ENCODE measurements at regions not wholly inside any gene's neighbourhood (a gene's known extent, or its start where the extent isn't known, plus 50 kb on each side); places are given as distances from the start of the nearest gene placed in this dataset.

GRCh38 chr13:34810996-34811395, 131.1 kb upstream of the NBEA start:
- DNase-seq (ENCODE audit: low spot score), result no peak
- Histone ChIP-seq H3K9ac (ENCODE audit: low read depth in 1 of 2, low read length in 2 of 2) (no peak overlapping the region), H3K36me3 (ENCODE audit: control insufficient read depth in 4 of 4, insufficient read depth in 3 of 4, low read depth in 1 of 4, low read length in 3 of 4) (no peaks in the 10 kb centered on the region), H3K27ac (ENCODE audit: low read depth in 1 of 2, low read length in 2 of 2) (no peak overlapping the region), H3K4me3 (ENCODE audit: low read depth in 1 of 3, low read length in 3 of 3) (no peak overlapping the region), H3K9me3 (ENCODE audit: control insufficient read depth in 4 of 4, low read length in 3 of 4) (peaks cover 0 to 3% (median 0%) of the 10 kb centered on the region in 4 donors), H3K4me1 (ENCODE audit: control insufficient read depth in 4 of 4, insufficient read depth in 4 of 4, low read length in 3 of 4) (no peaks in the 10 kb centered on the region), H3K27me3 (ENCODE audit: control insufficient read depth in 4 of 4, insufficient read depth in 4 of 4, low read length in 3 of 4) (no peaks in the 10 kb centered on the region)
- WGBS, result 67% methylated on average over 3 of the region's 3 CpGs
- TF ChIP-seq GABPA (IDR thresholded peaks at IDR 0.05 in 1 of 2, conservative IDR thresholded peaks at IDR 0.05 in 1 of 2) (no peak), TAF1 (conservative IDR thresholded peaks at IDR 0.05) (no peak), FOXA1 (IDR thresholded peaks at IDR 0.05) (no peak), YY1 (IDR thresholded peaks at IDR 0.05) (no peak), RAD21 (IDR thresholded peaks at IDR 0.05) (no peak), CTCF (IDR thresholded peaks at IDR 0.05; ENCODE audit: low read depth, low read length, missing input control) (no peak), ATF3 (IDR thresholded peaks at IDR 0.05) (no peak), MAX (IDR thresholded peaks at IDR 0.05) (no peak), SP1 (IDR thresholded peaks at IDR 0.05) (no peak), JUND (IDR thresholded peaks at IDR 0.05) (no peak), REST (IDR thresholded peaks at IDR 0.05) (no peak), FOXA2 (IDR thresholded peaks at IDR 0.05) (no peak), HNF4A (conservative IDR thresholded peaks at IDR 0.05) (no peak)

- H3K9ac ChIP-seq (ENCODE audit: low read depth in 1 of 2, low read length in 2 of 2), result no peak overlapping the region
- TF ChIP-seq NR2F2 (IDR thresholded peaks at IDR 0.05) (no peak), MAX (IDR thresholded peaks at IDR 0.05) (no peak), HNF4G (IDR thresholded peaks at IDR 0.05) (no peak), CTCF (IDR thresholded peaks at IDR 0.05; ENCODE audit: low read depth, low read length, missing input control) (no peak), FOXA1 (IDR thresholded peaks at IDR 0.05) (no peak), HNF4A (conservative IDR thresholded peaks at IDR 0.05) (no peak), TAF1 (conservative IDR thresholded peaks at IDR 0.05) (no peak), REST (IDR thresholded peaks at IDR 0.05) (no peak), GABPA (IDR thresholded peaks at IDR 0.05 in 1 of 2, conservative IDR thresholded peaks at IDR 0.05 in 1 of 2) (no peak), YY1 (IDR thresholded peaks at IDR 0.05) (no peak), JUND (IDR thresholded peaks at IDR 0.05) (no peak), RAD21 (IDR thresholded peaks at IDR 0.05) (no peak), FOXA2 (IDR thresholded peaks at IDR 0.05) (no peak), ZBTB33 (IDR thresholded peaks at IDR 0.05) (no peak), SP1 (IDR thresholded peaks at IDR 0.05) (no peak)
- WGBS, result 48% methylated on average over 2 of the region's 2 CpGs
- H3K9me3 ChIP-seq (ENCODE audit: control insufficient read depth in 4 of 4, low read length in 3 of 4), result peaks cover 0 to 3% (median 0%) of the 10 kb centered on the region in 4 donors
- no peak overlapping the region for H3K27ac ChIP-seq (ENCODE audit: low read depth in 1 of 2, low read length in 2 of 2)
- no peaks in the 10 kb centered on the region for H3K36me3 ChIP-seq (ENCODE audit: control insufficient read depth in 4 of 4, insufficient read depth in 3 of 4, low read depth in 1 of 4, low read length in 3 of 4)
- H3K27me3 ChIP-seq (ENCODE audit: control insufficient read depth in 4 of 4, insufficient read depth in 4 of 4, low read length in 3 of 4), result no peaks in the 10 kb centered on the region
- DNase-seq (ENCODE audit: low spot score), result no peak
- H3K4me1 ChIP-seq (ENCODE audit: control insufficient read depth in 4 of 4, insufficient read depth in 4 of 4, low read length in 3 of 4), result no peaks in the 10 kb centered on the region
- H3K4me3 ChIP-seq (ENCODE audit: low read depth in 1 of 3, low read length in 3 of 3), result no peak overlapping the region
These were observed 126.5 kb upstream of the NBEA start for GRCh38 chr13:34815526-34815925.

All from liver (tissue), 8 donors.